ENCODE measurements at regions not wholly inside any gene's neighbourhood (a gene's known extent, or its start where the extent isn't known, plus 50 kb on each side); places are given as distances from the start of the nearest gene placed in this dataset.

DNA sequence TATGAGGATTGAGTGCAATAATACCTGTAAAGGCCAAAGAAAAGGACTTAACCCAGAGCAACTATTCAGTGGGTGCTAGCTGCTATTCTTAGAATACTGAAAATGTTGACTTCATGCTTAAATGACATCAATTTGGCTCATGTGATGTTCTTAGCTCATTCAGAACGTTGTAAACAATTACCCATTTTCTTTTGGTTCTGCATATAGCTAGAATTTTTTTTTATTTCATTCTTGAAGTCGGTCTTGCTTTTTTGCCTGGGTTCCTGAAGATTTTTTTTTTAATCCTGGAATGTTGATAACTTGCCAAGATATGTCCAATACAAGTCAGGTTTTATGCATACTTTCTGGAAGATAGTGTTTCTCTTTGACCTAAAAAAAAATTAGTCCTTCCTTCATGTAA, 772.0 kb downstream of the LTN1 start:
- TF ChIP-seq POLR2A (IDR thresholded peaks at IDR 0.05), result no peak
- TF ChIP-seq, protein P1, sequence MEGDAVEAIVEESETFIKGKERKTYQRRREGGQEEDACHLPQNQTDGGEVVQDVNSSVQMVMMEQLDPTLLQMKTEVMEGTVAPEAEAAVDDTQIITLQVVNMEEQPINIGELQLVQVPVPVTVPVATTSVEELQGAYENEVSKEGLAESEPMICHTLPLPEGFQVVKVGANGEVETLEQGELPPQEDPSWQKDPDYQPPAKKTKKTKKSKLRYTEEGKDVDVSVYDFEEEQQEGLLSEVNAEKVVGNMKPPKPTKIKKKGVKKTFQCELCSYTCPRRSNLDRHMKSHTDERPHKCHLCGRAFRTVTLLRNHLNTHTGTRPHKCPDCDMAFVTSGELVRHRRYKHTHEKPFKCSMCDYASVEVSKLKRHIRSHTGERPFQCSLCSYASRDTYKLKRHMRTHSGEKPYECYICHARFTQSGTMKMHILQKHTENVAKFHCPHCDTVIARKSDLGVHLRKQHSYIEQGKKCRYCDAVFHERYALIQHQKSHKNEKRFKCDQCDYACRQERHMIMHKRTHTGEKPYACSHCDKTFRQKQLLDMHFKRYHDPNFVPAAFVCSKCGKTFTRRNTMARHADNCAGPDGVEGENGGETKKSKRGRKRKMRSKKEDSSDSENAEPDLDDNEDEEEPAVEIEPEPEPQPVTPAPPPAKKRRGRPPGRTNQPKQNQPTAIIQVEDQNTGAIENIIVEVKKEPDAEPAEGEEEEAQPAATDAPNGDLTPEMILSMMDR (IDR thresholded peaks at IDR 0.05), result no peak
- Histone ChIP-seq H3K27me3 (no peaks in the 10 kb centered on the region), H3K9me3 (no peaks in the 10 kb centered on the region), H3K27ac (no peak overlapping the region), H3K36me3 (no peaks in the 10 kb centered on the region), H3K4me3 (no peak overlapping the region), H3K4me1 (no peaks in the 10 kb centered on the region)
- DNase-seq, result no peak

DNA sequence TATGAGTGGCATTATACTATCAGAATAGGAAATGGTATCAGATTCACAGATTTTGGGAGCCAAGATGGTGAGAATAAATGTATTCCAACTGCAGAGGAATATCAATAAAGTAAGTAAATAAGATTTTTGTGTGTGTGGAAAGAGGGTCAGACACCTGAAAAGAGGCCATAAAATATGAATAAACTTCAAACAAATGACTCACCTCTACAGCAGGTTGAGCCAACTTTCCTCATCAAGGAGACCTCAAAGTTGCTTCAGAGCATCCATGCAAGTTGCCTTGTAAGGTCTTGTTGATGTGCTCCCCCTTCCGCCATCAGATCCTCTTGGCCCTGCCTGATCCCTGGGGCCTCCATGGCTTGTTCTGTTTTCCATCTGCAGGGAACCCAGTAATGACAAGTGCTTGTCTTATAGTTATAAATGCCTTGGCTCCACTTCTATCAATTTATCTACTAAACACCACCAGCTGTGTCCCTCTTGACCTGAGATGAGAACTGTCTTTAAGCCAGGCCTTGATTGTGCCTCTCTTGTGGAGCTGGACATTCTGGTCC, 775.6 kb downstream of the LTN1 start:
- Histone ChIP-seq H3K9me3 (no peaks in the 10 kb centered on the region), H3K4me1 (no peaks in the 10 kb centered on the region), H3K27ac (no peak overlapping the region), H3K27me3 (no peaks in the 10 kb centered on the region), H3K4me3 (no peak overlapping the region), H3K36me3 (no peaks in the 10 kb centered on the region)
- DNase-seq, result no peak
- TF ChIP-seq POLR2A (IDR thresholded peaks at IDR 0.05), result no peak
- TF ChIP-seq, protein P1 (IDR thresholded peaks at IDR 0.05), result no peak

DNA sequence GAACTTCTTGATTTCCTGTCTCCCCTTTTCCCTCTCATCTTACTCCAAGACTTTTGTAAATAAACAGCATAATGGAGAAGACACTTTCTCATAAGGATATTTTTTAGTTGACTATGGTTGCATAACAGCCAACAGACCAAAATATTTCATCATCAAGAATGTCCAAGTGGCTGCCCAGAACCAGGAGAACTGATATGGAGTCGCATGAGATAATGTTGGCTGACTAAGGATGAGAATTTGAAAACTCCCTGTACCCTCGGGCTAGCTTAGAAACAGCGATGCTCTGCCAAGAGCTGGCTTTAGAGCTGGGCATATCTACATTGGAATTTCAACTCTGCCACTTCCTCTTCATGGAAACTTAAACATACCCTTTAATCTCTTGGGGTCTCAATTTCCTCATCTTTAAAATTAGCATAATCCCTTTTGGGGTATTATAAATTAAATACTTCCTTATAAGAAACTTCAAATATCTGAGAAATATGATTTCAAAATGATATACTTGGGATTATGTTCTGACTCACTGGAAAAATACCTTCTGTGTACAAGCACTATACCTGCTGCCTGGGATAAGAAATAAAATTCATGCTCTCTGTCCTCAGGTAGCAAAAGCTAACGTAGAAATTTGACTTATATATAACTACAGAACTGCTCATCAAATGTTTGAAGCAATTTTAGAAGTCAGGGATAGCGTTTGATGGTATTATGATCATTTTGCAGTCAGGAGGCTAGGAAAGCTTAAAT, 777.3 kb downstream of the LTN1 start:
- H3K4me3 ChIP-seq, result no peak overlapping the region
- H3K27me3 ChIP-seq, result no peaks in the 10 kb centered on the region
- H3K9me3 ChIP-seq, result no peaks in the 10 kb centered on the region
- H3K36me3 ChIP-seq, result no peaks in the 10 kb centered on the region
- H3K4me1 ChIP-seq, result no peaks in the 10 kb centered on the region
- no peak for TF ChIP-seq POLR2A (IDR thresholded peaks at IDR 0.05)
- TF ChIP-seq, protein P1 (IDR thresholded peaks at IDR 0.05), result no peak
- no peak overlapping the region for H3K27ac ChIP-seq
- no peak for DNase-seq

DNA sequence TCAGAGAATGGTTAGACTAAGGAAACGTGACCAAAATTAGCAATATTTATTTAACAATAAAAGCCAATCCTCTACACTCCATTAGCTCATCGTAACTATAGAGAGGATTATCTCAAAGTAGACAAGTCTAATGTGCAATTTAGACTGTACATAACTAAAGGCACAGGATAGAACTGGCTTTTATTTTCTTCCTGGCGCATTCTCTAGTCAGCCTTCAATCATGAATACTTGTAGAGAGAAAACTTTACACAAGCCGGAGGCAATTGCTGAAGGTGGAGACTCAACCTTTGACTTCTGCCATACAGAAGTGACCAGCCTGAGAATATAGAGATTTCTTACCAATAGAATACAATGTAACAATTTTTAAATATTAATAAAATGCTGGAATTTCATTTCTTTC, 777.9 kb downstream of the LTN1 start:
- no peak overlapping the region for H3K27ac ChIP-seq
- TF ChIP-seq POLR2A (IDR thresholded peaks at IDR 0.05), result no peak
- TF ChIP-seq, protein P1 (IDR thresholded peaks at IDR 0.05), result no peak
- no peak for DNase-seq
- no peaks in the 10 kb centered on the region for H3K36me3 ChIP-seq
- no peak overlapping the region for H3K4me3 ChIP-seq
- H3K9me3 ChIP-seq, result no peaks in the 10 kb centered on the region
- no peaks in the 10 kb centered on the region for H3K4me1 ChIP-seq
- H3K27me3 ChIP-seq, result no peaks in the 10 kb centered on the region

DNA sequence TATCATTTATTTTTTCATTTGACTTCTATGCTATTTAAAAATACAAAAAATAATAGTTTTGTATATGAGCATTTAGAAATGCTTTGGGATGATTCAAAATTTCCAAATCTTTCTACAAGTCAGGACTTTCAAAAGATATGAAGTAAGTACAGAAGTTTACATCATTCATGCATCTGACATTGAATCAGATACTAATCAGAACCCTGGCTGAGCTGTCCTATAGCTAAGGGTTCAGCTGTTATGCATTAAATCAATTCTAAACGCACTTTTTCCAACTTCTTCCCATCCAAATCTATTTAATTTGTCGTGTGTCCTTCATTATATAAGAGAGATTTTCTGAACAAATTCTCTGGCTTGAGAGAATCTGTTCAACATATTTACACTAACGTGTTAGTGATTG, 779.4 kb downstream of the LTN1 start:
- TF ChIP-seq POLR2A (IDR thresholded peaks at IDR 0.05), result no peak
- TF ChIP-seq, protein P1 (IDR thresholded peaks at IDR 0.05), result no peak
- no peaks in the 10 kb centered on the region for H3K4me1 ChIP-seq
- no peaks in the 10 kb centered on the region for H3K36me3 ChIP-seq
- DNase-seq, result no peak
- no peaks in the 10 kb centered on the region for H3K27me3 ChIP-seq
- H3K27ac ChIP-seq, result no peak overlapping the region
- H3K9me3 ChIP-seq, result no peaks in the 10 kb centered on the region
- no peak overlapping the region for H3K4me3 ChIP-seq
